ENCODE measurements at regions not wholly inside any gene's neighbourhood (a gene's known extent, or its start where the extent isn't known, plus 50 kb on each side); places are given as distances from the start of the nearest gene placed in this dataset.

DNA sequence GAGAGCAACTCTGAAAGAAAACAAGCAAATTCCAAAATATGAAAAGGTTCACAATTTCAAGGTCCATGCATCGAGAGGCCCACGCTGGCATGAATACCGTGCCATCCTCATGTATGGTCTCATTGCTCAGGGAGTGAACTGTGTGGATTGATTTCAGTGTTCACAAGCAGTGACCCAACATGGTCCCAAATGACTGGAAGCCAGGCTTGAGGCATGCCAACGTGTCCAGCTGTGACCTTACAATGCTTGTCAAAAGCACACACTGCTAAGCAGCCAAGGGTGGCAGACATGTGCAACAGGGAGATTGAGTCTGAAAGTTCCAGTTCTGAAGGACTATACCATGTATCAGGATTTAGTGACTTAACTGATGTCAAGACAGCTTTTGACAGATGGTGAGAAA is 58.7 kb upstream of the CLDN24 start:
- Histone ChIP-seq H3K79me2 (ENCODE audit: low read length) (no peaks in the 10 kb centered on the region), H3K36me3 (replicated peaks; ENCODE audit: low read depth, low read length) (peaks cover 10% of the 10 kb centered on the region), H2AFZ (ENCODE audit: low read depth, low read length) (no peak overlapping the region), H3K27ac (ENCODE audit: low read length) (no peak overlapping the region), H4K20me1 (ENCODE audit: insufficient read depth, low read length) (no peaks in the 10 kb centered on the region), H3K27me3 (ENCODE audit: low read depth, low read length) (no peaks in the 10 kb centered on the region), H3K4me1 (ENCODE audit: low read length) (no peaks in the 10 kb centered on the region), H3K4me3 (ENCODE audit: low read length) (no peak overlapping the region), H3K4me2 (ENCODE audit: low read length) (no peak overlapping the region), H3K9me3 (ENCODE audit: insufficient read depth, low read length) (peaks cover 41% of the 10 kb centered on the region), H3K9ac (ENCODE audit: low read length) (no peak overlapping the region)
- no peak for TF ChIP-seq EZH2phosphoT487 (IDR thresholded peaks at IDR 0.05; ENCODE audit: low read depth)
- TF ChIP-seq, protein P1, sequence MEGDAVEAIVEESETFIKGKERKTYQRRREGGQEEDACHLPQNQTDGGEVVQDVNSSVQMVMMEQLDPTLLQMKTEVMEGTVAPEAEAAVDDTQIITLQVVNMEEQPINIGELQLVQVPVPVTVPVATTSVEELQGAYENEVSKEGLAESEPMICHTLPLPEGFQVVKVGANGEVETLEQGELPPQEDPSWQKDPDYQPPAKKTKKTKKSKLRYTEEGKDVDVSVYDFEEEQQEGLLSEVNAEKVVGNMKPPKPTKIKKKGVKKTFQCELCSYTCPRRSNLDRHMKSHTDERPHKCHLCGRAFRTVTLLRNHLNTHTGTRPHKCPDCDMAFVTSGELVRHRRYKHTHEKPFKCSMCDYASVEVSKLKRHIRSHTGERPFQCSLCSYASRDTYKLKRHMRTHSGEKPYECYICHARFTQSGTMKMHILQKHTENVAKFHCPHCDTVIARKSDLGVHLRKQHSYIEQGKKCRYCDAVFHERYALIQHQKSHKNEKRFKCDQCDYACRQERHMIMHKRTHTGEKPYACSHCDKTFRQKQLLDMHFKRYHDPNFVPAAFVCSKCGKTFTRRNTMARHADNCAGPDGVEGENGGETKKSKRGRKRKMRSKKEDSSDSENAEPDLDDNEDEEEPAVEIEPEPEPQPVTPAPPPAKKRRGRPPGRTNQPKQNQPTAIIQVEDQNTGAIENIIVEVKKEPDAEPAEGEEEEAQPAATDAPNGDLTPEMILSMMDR (IDR thresholded peaks at IDR 0.05; ENCODE audit: low read depth, low read length), result no peak

DNA sequence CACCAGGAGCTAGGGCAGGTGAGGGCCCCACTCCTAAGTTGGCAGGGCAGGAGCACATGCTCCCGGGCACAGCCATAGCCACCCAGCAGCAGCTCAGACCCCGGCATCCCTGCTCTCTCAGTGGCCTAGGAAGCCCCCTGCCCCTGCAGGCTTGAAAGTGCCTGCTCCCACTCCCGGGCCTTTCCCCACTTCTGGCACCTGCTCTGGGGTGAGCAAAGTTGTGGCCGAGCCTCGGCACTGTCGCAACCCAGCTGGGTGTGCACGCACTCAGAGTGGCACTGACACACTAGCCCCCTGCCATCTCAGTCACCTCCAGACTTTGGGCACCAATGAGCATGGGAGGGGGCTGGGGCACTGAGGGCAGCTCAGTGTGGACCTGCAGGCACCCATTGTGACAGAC is 60.8 kb upstream of the CDKN2AIP start:
- no peaks in the 10 kb centered on the region for H3K27me3 ChIP-seq (ENCODE audit: low read depth, low read length)
- peaks cover 7% of the 10 kb centered on the region for H3K36me3 ChIP-seq (replicated peaks; ENCODE audit: low read depth, low read length)
- no peaks in the 10 kb centered on the region for H3K79me2 ChIP-seq (ENCODE audit: low read length)
- H4K20me1 ChIP-seq (ENCODE audit: insufficient read depth, low read length), result no peaks in the 10 kb centered on the region
- H3K27ac ChIP-seq (ENCODE audit: low read length), result no peak overlapping the region
- H3K4me1 ChIP-seq (ENCODE audit: low read length), result no peaks in the 10 kb centered on the region
- no peak for TF ChIP-seq EZH2phosphoT487 (IDR thresholded peaks at IDR 0.05; ENCODE audit: low read depth)
- TF ChIP-seq, protein P1 (IDR thresholded peaks at IDR 0.05; ENCODE audit: low read depth, low read length), result no peak
- H3K4me3 ChIP-seq (ENCODE audit: low read length), result no peak overlapping the region
- no peak overlapping the region for H3K4me2 ChIP-seq (ENCODE audit: low read length)
- no peak overlapping the region for H3K9ac ChIP-seq (ENCODE audit: low read length)
- no peak overlapping the region for H2AFZ ChIP-seq (ENCODE audit: low read depth, low read length)
- peaks cover 37% of the 10 kb centered on the region for H3K9me3 ChIP-seq (ENCODE audit: insufficient read depth, low read length)

DNA sequence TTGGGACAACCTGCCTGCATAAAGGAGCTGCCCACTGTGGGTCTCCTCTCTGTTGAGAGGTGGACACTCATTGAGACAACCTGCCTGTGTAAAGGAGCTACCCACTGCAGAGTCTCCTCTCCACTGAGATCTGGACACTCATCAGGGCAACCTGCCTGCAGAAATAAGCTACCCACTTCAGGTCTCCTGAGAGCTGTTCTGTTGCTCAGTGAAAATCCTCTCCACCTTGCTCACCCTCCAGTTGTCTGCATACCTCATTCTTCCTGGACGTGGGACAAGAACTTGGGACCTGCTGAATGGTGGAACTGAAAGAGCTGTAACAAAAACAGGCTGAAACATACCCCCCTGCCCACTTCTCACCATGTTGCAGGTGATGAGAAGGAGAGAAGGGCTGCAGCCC is 59.9 kb upstream of the CDKN2AIP start:
- no peaks in the 10 kb centered on the region for H3K27me3 ChIP-seq (ENCODE audit: low read depth, low read length)
- H3K4me1 ChIP-seq (ENCODE audit: low read length), result no peaks in the 10 kb centered on the region
- TF ChIP-seq, protein P1 (IDR thresholded peaks at IDR 0.05; ENCODE audit: low read depth, low read length), result no peak

DNA sequence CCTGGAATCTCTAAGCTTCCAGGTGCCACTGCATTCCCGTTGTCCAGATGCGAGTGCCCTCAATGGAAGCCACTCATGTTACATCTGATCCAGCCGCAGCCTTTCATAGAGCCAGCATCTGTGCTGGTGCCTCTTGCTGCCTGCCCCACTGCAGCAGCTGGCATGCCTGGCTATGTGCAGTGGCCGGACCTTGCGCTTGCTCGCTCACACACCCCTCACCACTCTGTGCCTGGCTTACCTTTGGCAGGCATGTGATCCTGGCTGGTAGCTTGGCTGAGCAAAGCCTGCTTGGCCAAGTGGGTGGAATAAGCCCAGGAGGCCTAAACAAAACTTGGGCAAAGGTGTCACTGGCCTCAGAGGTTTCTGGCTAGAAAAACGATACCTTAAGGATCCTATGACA is 59.5 kb upstream of the CDKN2AIP start:
- Histone ChIP-seq H4K20me1 (ENCODE audit: insufficient read depth, low read length) (no peaks in the 10 kb centered on the region), H3K79me2 (ENCODE audit: low read length) (no peaks in the 10 kb centered on the region), H3K36me3 (replicated peaks; ENCODE audit: low read depth, low read length) (peaks cover 7% of the 10 kb centered on the region), H3K9ac (ENCODE audit: low read length) (no peak overlapping the region), H2AFZ (ENCODE audit: low read depth, low read length) (no peak overlapping the region), H3K27ac (ENCODE audit: low read length) (no peak overlapping the region), H3K4me1 (ENCODE audit: low read length) (no peaks in the 10 kb centered on the region), H3K27me3 (ENCODE audit: low read depth, low read length) (no peaks in the 10 kb centered on the region), H3K9me3 (ENCODE audit: insufficient read depth, low read length) (peaks cover 31% of the 10 kb centered on the region), H3K4me2 (ENCODE audit: low read length) (no peak overlapping the region), H3K4me3 (ENCODE audit: low read length) (no peak overlapping the region)
- no peak for TF ChIP-seq EZH2phosphoT487 (IDR thresholded peaks at IDR 0.05; ENCODE audit: low read depth)
- TF ChIP-seq, protein P1 (IDR thresholded peaks at IDR 0.05; ENCODE audit: low read depth, low read length), result no peak

More for the DNA sequence above, 59.9 kb upstream of the CDKN2AIP start:
- H4K20me1 ChIP-seq (ENCODE audit: insufficient read depth, low read length), result no peaks in the 10 kb centered on the region
- no peak overlapping the region for H3K4me2 ChIP-seq (ENCODE audit: low read length)
- no peaks in the 10 kb centered on the region for H3K79me2 ChIP-seq (ENCODE audit: low read length)
- peaks cover 7% of the 10 kb centered on the region for H3K36me3 ChIP-seq (replicated peaks; ENCODE audit: low read depth, low read length)
- no peak overlapping the region for H2AFZ ChIP-seq (ENCODE audit: low read depth, low read length)
- no peak overlapping the region for H3K9ac ChIP-seq (ENCODE audit: low read length)
- no peak overlapping the region for H3K4me3 ChIP-seq (ENCODE audit: low read length)
- no peak overlapping the region for H3K27ac ChIP-seq (ENCODE audit: low read length)
- H3K9me3 ChIP-seq (ENCODE audit: insufficient read depth, low read length), result peaks cover 35% of the 10 kb centered on the region

All from OCI-LY3 (cell line).